NCI-H2227 (cell line): ENCODE measurements at regions not wholly inside any gene's neighbourhood (a gene's known extent, or its start where the extent isn't known, plus 50 kb on each side); places are given as distances from the start of the nearest gene placed in this dataset.
"Not testable (repeated sequence)": the region's sequence is repeated elsewhere in the genome, so short reads cannot be mapped to it uniquely, and the experiment has no call there.

ENCODE experiments used
- DNase-seq: peaks from one replicate; lab custom pipeline; 2025; ENCODE audit not compliant: unreplicated experiment; lab: John Stamatoyannopoulos, UW

GRCh38 chr18:49694402-49694801 is 118.9 kb downstream of the ACAA2 start:
- no peak for DNase-seq

GRCh38 chr18:49693717-49694005 is 119.7 kb downstream of the ACAA2 start:
- DNase-seq: no peak

- DNase-seq: no peak
Measured at GRCh38 chr18:49692906-49693716, 120.2 kb downstream of the ACAA2 start.

- no peak for DNase-seq
Measured at GRCh38 chr18:49691177-49691608, 122.1 kb downstream of the ACAA2 start.

GRCh38 chr18:49690312-49690711 is 123.0 kb downstream of the ACAA2 start:
- DNase-seq: no peak

- DNase-seq: no peak
Measured at GRCh38 chr18:49685231-49685942, 123.5 kb downstream of the LIPG start.

- not testable (repeated sequence) for DNase-seq
Measured at GRCh38 chr18:49682803-49683190, 120.9 kb downstream of the LIPG start.

- DNase-seq: no peak
Measured at GRCh38 chr18:49682173-49682802, 120.4 kb downstream of the LIPG start.

GRCh38 chr18:49681387-49681786 is 119.5 kb downstream of the LIPG start:
- no peak for DNase-seq

- DNase-seq: no peak
Measured at GRCh38 chr18:49678440-49678839, 116.6 kb downstream of the LIPG start.

- DNase-seq: no peak
Measured at GRCh38 chr18:49677762-49678413, 116.0 kb downstream of the LIPG start.

GRCh38 chr18:49677081-49677480 is 115.2 kb downstream of the LIPG start:
- DNase-seq: no peak

- no peak for DNase-seq
Measured at GRCh38 chr18:49673281-49673680, 111.4 kb downstream of the LIPG start.

- DNase-seq: no peak
Measured at GRCh38 chr18:49672853-49673252, 111.0 kb downstream of the LIPG start.

- DNase-seq: no peak
Measured at GRCh38 chr18:49669403-49669802, 107.5 kb downstream of the LIPG start.

GRCh38 chr18:49668574-49669275 is 106.9 kb downstream of the LIPG start:
- peak; percentile 14 for DNase-seq

- DNase-seq: no peak
Measured at GRCh38 chr18:49667462-49667861, 105.6 kb downstream of the LIPG start.

GRCh38 chr18:49666045-49666775 is 104.4 kb downstream of the LIPG start:
- no peak for DNase-seq

GRCh38 chr18:49663899-49664890 is 102.3 kb downstream of the LIPG start:
- no peak for DNase-seq
